GM12878 (cell line): ENCODE measurements at regions not wholly inside any gene's neighbourhood (a gene's known extent, or its start where the extent isn't known, plus 50 kb on each side); places are given as distances from the start of the nearest gene placed in this dataset.

Experiments used
- ATAC-seq: fragments of 200-7000 bp; cut with Tn5 transposase; 3 replicates; pipeline ENCODE4 v1.9.1; 2020; ENCODE audit warnings: mild to moderate bottlenecking, moderate library complexity
- BruUV-seq: library from RNA; stranded (reverse); fragments of 400-500 nt; replicated peaks from 2 replicates; lab custom pipeline; 2021; lab: Mats Ljungman, UMichigan
- CTCF ChIA-PET: fragments of 300-600 bp; sonication (Branson Sonifier 250); formaldehyde crosslinking; extraction: SDS; loops from one replicate; lab custom pipeline; 2021; ENCODE audit warnings: inconsistent platforms; lab: Yijun Ruan, JAX
- POLR2A ChIA-PET: fragments of 350-600 bp; formaldehyde crosslinking; extraction: SDS; loops from one replicate; lab custom pipeline; 2021; ENCODE audit warnings: inconsistent platforms; lab: Charles Lee
- RAD21 ChIA-PET: fragments of 300-600 bp; sonication (Branson Sonifier 250); formaldehyde crosslinking; loops from one replicate; lab custom pipeline; 2023; ENCODE audit warnings: antibody characterized with exemption; ENCODE audit not compliant: unreplicated experiment; lab: Charles Lee
- SMC1A ChIA-PET: fragments of 300-600 bp; sonication (Branson Sonifier 250); formaldehyde crosslinking; loops from one replicate; lab custom pipeline; 2023; ENCODE audit not compliant: unreplicated experiment, uncharacterized antibody; lab: Charles Lee
- DNase-seq: peaks from one replicate; pipeline ENCODE4 v3.0.0-alpha.2; 2011; ENCODE audit warnings: low read depth, low spot score
- FAIRE-seq: peaks from 3 replicates; lab custom pipeline; 2011; peaks lifted over from hg19 to GRCh38; lab: Jason Lieb, UNC
- H2AFZ ChIP-seq: 2 replicates; pipeline ENCODE4 v1.6.0; 2011; ENCODE audit warnings: low read depth, low read length, control low read depth; ENCODE audit not compliant: control insufficient read depth
- H3K27ac ChIP-seq: 2 replicates; pipeline ENCODE4 v1.5.1; 2011; ENCODE audit warnings: control low read depth; ENCODE audit not compliant: control insufficient read depth, insufficient read depth
- H3K27me3 ChIP-seq, 2 experiments: replicated peaks in 1 of 2; 2 replicates each; pipeline versions ENCODE4 v1.6.0 to v1.6.1; 2011; ENCODE audit warnings: low read length in 1 of 2; ENCODE audit not compliant: control insufficient read depth in 2 of 2, insufficient read depth in 2 of 2
- H3K36me3 ChIP-seq, 2 experiments: 2 replicates each; pipeline ENCODE4 v1.5.1; 2011; ENCODE audit warnings: low read length in 1 of 2; ENCODE audit not compliant: control insufficient read depth in 2 of 2, insufficient read depth in 2 of 2
- H3K4me1 ChIP-seq: 2 replicates; pipeline ENCODE4 v1.6.1; 2011; ENCODE audit warnings: mild to moderate bottlenecking, low read length, moderate library complexity, mixed read lengths; ENCODE audit not compliant: control insufficient read depth, insufficient read depth
- H3K4me2 ChIP-seq: 2 replicates; pipeline ENCODE4 v1.6.0; 2011; ENCODE audit warnings: control low read depth; ENCODE audit not compliant: control insufficient read depth, insufficient read depth
- H3K4me3 ChIP-seq: fragments of 200-600 bp; sonication (generic); 2 replicates; pipeline ENCODE4 v1.5.1; 2016
- H3K79me2 ChIP-seq: 2 replicates; pipeline ENCODE4 v1.6.0; 2011; ENCODE audit warnings: low read length; ENCODE audit not compliant: control insufficient read depth, insufficient read depth
- H3K9ac ChIP-seq: 2 replicates; pipeline ENCODE4 v1.8.0; 2011; ENCODE audit warnings: low read length, control low read depth, mixed read lengths; ENCODE audit not compliant: control insufficient read depth, insufficient read depth
- H3K9me3 ChIP-seq: replicated peaks from 3 replicates; pipeline ENCODE4 v1.5.1; 2011; ENCODE audit warnings: mild to moderate bottlenecking, low read length; ENCODE audit not compliant: control insufficient read depth, insufficient read depth
- H4K20me1 ChIP-seq: 2 replicates; pipeline ENCODE4 v1.6.0; 2011; ENCODE audit not compliant: control insufficient read depth, insufficient read depth
- BCL3 ChIP-seq: IDR thresholded peaks from 2 replicates; pipeline ENCODE4 v1.6.1; 2011; ENCODE audit warnings: borderline replicate concordance, low read depth, mild to moderate bottlenecking, moderate library complexity, low read length; ENCODE audit not compliant: insufficient read depth, poor library complexity, severe bottlenecking
- PBX3 ChIP-seq: IDR thresholded peaks from 2 replicates; pipeline ENCODE4 v1.6.1; 2011; ENCODE audit warnings: mild to moderate bottlenecking, low read depth, low read length, moderate library complexity; ENCODE audit not compliant: insufficient replicate concordance
- POLR2AphosphoS5 ChIP-seq: IDR thresholded peaks from 2 replicates; pipeline ENCODE4 v1.6.1; 2011; ENCODE audit warnings: mild to moderate bottlenecking, low read length, inconsistent platforms
- ZNF274 ChIP-seq: IDR thresholded peaks from one replicate; pipeline ENCODE4 v1.8.0; 2011; ENCODE audit not compliant: insufficient read length, insufficient read depth
- ZSCAN29 ChIP-seq: fragments of 450-650 bp; IDR thresholded peaks from 2 replicates; pipeline ENCODE4 v1.6.1; 2017; ENCODE audit warnings: mild to moderate bottlenecking, moderate library complexity
- WGBS: methylation state at CpG from one replicate; pipeline ENCODE4 v1.1.6; 2016; ENCODE audit warnings: low lambda C conversion rate; ENCODE audit not compliant: insufficient replicate concordance, insufficient coverage; ENCODE audit errors: missing lambda C conversion rate; 5-methylcytosine and 5-hydroxymethylcytosine counted together
- in situ Hi-C: fragments of 300-500 bp; cut with MboI; formaldehyde crosslinking; loops from 9 replicates; pipeline ENCODE4 v1.14.3; 2018; ENCODE audit warnings: mixed read lengths
- intact Hi-C: fragments of 100-400 bp; cut with micrococcal nuclease; formaldehyde crosslinking; loops from one replicate; pipeline ENCODE4 v1.14.2; 2022; ENCODE audit not compliant: unreplicated experiment

DNA sequence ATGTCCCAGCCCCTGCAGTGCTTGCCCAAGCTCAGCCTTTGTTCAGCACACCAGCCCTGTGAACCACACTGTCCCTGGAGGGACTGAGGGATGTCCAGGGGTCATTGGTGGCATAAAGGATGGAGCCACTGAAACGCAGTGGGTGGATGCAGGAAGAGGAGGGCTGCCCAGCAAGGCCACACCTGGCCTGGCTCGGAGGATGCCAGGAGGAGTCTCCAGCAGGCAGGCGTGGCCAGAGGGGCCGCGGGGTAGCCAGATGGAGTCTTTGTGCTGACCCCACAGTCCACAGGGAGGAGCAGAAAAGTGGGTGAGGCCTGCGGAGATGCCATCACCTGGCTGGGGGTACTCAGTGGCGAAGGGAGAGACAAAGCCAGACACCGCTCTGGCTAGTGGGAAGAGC, 108.5 kb upstream of the C14orf180 start:
- intact Hi-C loops: no loop called here

DNA sequence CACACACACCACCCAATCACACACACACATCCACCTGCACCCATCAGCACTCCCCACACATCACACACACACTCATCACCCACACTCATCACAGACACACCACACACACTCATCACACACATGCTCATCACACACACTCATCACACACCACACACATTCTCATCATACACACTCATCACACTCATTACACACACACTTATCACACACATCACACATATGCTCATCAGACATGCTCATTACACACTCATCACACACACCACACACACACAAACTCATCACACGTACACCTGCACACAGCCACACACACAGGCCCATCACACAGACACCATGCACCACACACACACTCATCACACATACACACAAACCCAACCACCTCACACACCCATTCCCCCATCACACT, 107.5 kb upstream of the C14orf180 start:
- H3K9ac ChIP-seq: no peak overlapping the region
- no peak overlapping the region for H3K27ac ChIP-seq
- in situ Hi-C loops (no loop called here), intact Hi-C loops (no loop called here)
- CTCF ChIA-PET: no interaction called here
- no peak for DNase-seq
- H3K79me2 ChIP-seq: no peaks in the 10 kb centered on the region
- no peaks in the 10 kb centered on the region for H3K4me1 ChIP-seq
- peak; percentile 81 for FAIRE-seq
- H3K4me2 ChIP-seq: no peak overlapping the region
- H3K9me3 ChIP-seq: no peaks in the 10 kb centered on the region
- peak; percentile 4 for TF ChIP-seq PBX3
- TF ChIP-seq BCL3: peak; percentile 20
- no peak for TF ChIP-seq ZSCAN29
- no peaks in the 10 kb centered on the region for H4K20me1 ChIP-seq
- no peak overlapping the region for H2AFZ ChIP-seq
- SMC1A ChIA-PET: no interaction called here
- no TSS peak for BruUV-seq
- H3K36me3 ChIP-seq: no peaks in the 10 kb centered on the region
- RAD21 ChIA-PET: no interaction called here
- no peak overlapping the region for H3K4me3 ChIP-seq
- peaks cover 0 to 4% of the 10 kb centered on the region in 2 experiments; a peak in 1 of 4 replicates for H3K27me3 ChIP-seq
- POLR2A ChIA-PET: no interaction called here
- 0% methylated on average over 1 of the region's 1 CpG for WGBS
- ATAC-seq: no peak

More for the DNA sequence above, 108.5 kb upstream of the C14orf180 start:
- in situ Hi-C loops: no loop called here
- Histone ChIP-seq H3K36me3 (no peaks in the 10 kb centered on the region), H3K79me2 (no peaks in the 10 kb centered on the region), H3K9ac (no peak overlapping the region), H2AFZ (no peak overlapping the region), H3K4me3 (no peak overlapping the region), H4K20me1 (no peaks in the 10 kb centered on the region; the same call in 1 of the 2 replicates), H3K4me2 (no peak overlapping the region), H3K27me3 (peaks cover 0 to 4% of the 10 kb centered on the region in 2 experiments; a peak in 1 of 4 replicates), H3K4me1 (no peaks in the 10 kb centered on the region), H3K9me3 (no peaks in the 10 kb centered on the region), H3K27ac (no peak overlapping the region)
- ATAC-seq (no peak), DNase-seq (no peak), FAIRE-seq (no peak)
- ChIA-PET SMC1A (no interaction called here), RAD21 (no interaction called here), CTCF (no interaction called here), POLR2A (no interaction called here)
- no TSS peak for BruUV-seq
- no peak for TF ChIP-seq ZNF274
- TF ChIP-seq POLR2AphosphoS5: no peak
- 52% methylated on average over 7 of the region's 8 CpGs for WGBS
